Stimulated activated CD8-positive, alpha-beta memory T cell treated with anti-CD3 and anti-CD28 coated beads, Interleukin-7, amount 100 ng/mL, for 4 hours (primary cell): ENCODE measurements at regions not wholly inside any gene's neighbourhood (a gene's known extent, or its start where the extent isn't known, plus 50 kb on each side); places are given as distances from the start of the nearest gene placed in this dataset.
"Not testable (repeated sequence)": the region's sequence is repeated elsewhere in the genome, so short reads cannot be mapped to it uniquely, and the experiment has no call there.

Experiments used
- DNase-seq, 2 donors: peaks; one replicate each; pipeline ENCODE4 v3.0.0-alpha.2; 2020; ENCODE audit warnings: low read depth in 2 of 2

DNA sequence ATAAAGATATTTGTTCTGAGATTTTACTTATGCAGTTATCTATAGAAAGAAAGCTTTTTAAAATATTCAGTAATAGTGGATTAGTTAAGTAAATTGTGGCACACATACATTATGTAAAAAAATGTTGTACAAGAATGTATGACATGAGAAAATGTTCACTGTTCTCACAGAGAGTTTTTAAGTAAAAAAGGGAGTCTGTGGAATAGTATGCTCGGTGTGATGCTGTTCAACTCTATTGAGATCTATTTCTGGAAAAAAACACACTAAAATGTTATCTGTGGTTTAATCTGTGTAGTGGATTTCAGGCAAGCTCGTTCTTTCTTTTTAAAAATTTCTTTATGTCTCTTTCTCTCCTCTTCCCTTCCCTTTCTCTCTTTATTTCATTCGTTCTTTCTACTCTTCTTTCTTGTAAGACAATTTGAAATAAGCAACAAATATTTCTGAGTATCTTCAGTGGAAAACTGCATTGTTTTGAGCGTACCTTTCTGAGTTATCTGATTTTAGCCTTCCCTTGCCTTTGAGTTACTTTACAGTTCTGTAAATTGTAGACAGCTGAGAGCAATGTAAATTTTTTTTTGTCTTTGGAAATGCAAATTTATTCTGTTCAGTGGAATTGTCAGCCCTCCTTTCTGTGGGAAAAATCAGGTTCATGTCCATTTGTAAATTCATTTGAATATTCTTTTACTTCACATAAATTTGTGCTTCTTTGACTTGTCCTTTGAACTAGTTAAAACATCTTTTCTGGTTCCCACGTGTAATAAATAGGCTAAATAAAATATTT lies 229.0 kb upstream of the NOX3 start:
- no peak for DNase-seq

DNA sequence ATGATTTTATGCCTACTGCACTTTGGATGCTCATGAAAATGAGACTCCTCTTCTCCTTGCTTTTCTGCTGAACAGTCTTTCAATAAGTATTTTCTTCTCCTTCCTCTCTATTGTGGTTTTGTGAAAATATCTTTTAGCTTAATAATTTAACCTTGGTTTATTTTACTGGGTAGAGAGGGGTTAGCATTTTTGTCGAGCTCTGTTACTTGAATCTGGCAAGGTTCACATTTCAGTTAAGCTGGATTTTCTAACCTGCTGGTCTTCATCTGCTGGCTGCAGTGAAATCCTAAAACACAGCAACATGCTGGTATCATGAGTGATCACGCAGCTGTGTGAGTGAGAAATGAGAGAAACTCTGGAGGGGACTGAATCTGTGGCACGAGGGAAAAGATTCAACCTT lies 222.7 kb upstream of the NOX3 start:
- no peak for DNase-seq

DNA sequence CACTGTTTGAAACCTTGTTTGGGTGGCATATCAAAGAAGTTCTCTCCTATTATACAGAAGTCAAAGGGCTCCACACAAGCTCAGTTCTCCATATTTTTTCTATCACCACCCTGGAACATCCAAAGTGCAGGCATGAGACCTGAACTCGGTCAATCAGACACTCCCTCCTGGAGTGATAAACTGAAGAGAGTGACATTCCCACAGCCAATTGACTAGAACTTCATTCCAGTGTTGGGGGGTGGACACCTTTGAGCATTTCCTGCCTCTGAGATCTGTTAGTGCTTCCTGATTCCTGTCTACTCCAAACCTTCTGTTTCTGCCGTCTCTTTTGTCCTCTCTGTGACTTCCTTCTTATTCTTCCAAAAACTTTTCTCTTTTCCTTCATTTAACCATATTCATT lies 220.7 kb upstream of the NOX3 start:
- no peak for DNase-seq

DNA sequence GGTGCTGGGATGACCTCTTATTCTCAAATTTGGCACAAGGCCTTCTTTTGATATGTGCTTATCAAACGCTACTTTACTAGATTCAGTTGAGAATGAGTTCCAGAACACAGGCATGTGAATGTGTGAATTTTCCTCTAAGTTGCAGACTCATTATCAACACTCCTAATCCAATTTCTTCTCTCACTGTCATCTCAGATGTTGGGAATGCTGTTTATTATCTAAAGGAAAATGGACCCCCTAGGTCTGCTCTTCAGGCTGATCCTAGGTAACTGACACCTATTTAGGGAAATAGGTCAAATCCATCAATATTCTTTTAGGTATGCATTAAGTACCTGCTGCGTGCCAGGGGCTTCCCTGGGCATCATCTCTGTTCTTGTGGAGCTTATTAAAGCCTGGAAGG lies 215.0 kb upstream of the NOX3 start:
- DNase-seq: no peak

DNA sequence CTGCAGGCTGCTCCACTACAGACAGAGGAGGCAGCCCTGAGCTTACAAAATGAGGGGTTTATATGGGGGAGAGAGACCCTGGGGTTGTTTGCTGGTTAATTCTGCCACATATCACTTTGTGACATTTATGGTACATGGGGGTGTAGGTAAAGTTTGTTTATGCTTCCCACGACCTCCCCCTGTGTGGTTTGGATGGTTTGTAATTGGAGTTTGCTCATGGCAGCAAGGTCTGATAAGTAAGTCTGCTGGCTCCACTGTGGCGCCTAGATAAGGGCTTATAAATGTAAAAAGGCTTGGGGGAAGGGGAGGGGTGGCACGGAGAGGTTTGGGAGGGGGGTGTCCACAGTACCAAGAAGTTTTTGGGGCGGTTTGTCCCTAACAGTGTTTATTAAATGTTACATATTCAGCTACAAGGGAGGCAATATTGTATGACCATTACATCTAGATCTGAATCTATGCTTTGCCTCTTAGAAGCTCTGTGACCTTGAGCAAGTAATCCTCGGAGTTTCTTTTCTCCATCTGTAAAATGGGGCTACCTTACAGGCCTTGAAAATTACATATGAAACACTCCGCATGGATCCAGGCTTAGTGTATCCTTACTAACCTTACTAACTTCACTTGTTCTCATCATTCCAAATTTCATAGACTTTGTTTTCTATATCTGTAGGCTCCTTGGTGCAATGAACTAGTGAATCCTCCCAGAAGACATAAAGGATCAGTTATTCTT lies 204.8 kb upstream of the NOX3 start:
- DNase-seq: no peak

DNA sequence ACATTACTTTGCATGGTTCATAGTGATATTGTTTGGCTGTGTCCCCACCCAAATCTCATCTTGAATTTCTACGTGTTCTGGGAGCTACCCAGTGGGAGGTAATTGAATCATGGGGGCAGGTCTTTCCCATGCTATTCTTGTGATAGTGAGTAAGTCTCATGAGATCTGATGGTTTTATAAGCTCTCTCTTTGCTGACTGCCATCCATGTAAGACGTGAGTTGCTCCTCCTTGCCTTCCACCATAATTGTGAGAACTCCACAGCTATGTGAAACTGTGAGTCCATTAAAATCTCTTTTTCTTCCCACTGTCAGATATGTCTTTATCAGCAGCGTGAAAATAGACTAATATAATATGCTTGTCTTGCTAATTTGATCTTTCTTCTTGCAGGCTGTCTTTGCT lies 200.4 kb upstream of the NOX3 start:
- DNase-seq: no peak

DNA sequence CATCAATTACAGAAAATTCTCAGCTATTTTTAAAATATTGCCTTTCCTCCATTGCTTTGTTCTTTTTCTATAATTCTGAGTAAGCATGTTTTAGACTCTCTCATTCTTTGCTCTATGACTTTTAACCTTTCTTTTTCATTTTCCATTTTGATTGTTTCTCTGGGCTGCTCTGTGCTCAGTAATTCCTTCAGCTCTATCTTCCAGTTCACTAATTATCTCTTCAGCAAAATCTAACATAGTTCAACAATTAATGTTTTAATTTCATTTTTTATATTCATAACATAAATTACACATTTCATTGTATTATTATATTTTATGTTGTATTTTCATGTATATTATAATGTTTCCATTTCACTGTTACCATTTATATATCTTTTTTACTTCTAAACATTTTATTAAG lies 198.8 kb upstream of the NOX3 start:
- no peak for DNase-seq

DNA sequence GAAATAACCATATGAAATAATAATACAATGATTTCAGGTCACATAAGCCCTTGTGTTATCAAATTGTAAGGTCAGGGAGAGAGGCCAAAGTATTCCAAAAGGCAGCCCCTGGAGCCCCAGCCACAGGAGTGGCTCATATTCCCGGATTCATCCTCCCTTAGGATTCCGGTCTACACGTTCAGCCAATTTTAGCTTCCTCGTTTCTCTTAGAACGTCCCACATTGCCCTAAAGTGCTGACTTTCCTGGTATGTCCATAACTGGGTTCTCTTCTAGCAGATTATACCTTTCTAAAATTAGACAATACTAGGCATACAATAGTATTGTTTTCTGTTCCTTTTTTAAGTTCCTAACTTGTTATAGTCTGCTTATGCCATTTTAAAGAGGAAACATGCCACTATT lies 192.7 kb upstream of the NOX3 start:
- no peak for DNase-seq

DNA sequence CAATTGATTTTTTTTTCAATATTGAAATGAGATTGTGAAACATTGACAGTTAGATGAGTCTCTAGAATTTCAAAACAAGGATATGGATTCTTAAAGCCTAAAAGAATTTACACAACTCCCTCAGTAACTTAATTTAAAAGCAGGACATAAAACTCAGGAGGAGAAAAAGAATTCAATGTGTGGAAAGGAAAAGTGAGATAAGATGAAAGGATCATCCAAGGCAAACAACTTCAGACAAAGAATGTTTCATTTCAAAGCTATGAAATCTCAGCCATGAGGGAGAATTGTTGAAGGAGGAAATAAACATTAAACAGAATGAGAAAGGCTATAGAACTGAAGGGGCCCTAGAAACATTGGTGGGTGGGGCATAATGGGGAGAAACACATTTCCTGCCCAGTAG lies 191.7 kb upstream of the NOX3 start:
- no peak for DNase-seq

DNA sequence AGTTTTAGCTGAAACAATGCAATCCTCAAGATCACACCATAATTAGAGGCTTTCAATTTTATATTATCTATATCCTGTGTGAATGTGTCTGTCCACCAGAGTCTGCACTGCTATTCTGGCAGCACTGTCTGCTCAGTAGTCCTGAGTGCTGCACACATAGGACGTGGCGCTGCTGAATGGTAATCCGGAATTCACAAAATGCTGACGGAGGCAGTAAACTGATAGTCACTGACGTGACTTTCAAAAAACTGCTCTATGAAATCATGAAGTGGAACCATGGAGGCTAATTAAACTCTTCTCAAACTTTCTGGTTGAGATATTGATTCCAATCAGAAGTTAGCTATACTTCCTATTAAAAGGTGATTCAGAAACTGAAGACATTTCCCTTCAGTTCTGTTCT lies 190.8 kb upstream of the NOX3 start:
- no peak for DNase-seq

DNA sequence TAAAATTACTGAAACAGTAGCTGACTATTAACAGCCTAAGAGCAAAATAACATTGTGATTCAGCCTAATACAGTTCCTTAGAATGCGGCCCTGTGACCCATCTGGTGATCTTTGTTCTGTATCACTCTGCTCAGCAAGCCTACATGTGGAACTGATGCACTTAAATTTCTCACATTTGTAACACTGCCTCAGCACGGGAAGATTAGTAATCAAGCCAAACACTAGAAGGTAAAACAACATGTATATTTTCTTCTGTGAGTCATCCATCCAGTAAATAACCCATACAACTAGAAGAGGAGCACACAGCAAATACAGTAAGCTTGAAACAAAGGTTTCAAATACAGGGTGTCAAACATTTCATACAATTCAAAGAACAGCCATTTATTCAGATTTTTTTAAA lies 189.7 kb upstream of the NOX3 start:
- no peak for DNase-seq

DNA sequence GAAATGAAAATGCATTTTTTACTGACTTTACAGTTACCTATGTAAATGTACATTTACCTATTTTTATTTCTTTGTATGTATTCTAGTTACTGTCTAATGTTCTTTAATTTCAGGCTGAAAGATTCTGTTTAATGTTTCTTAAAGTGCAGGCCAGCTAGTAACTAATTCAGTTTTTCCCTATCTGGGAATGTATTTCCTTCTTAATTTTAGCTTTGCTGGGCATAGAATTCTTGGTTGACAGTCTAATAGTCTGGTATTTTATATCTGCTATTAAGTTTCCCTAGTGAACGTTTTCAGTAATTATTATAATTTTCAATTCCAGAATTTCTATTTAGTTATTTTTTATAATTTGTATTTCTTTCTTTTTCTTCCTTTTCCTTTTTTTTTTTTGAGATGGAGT lies 186.0 kb upstream of the NOX3 start:
- DNase-seq: no peak

DNA sequence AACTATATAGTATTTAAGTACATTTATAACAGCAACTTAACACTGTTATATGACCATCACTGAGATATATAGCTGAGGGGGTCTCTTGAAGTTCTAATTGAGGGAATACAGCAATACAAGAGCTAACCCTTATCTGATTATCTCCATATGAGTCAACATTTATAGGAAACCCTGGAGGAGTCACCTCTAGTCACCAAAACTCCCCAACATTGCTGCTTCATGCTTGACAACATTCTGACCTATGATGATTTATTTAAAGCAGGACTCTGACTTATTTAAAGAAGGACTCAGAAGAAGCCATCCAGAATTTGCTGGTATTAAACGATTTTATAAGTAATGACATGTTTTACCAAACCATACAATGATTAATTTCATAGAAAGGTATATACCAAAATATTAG lies 182.6 kb upstream of the NOX3 start:
- DNase-seq: no peak

DNA sequence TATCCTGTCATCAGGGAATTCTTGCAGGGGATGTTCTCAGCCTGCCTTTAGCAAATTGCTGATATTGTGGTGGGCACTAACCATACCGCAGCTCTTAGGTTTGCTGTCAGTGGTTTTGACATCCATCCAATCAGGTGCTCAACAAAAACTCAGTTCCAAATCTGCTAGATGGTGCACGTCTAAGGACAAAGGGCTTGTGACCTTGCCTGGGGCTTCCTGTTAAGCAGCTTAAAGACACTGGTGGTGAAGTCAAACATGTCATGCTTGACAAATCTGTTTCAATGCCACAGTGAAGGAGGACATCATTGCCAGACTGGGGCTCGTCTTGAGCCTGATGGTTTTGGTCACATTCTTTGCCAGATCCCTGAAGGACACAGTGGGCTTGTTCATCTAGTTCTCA lies 179.8 kb upstream of the NOX3 start:
- DNase-seq: no peak

DNA sequence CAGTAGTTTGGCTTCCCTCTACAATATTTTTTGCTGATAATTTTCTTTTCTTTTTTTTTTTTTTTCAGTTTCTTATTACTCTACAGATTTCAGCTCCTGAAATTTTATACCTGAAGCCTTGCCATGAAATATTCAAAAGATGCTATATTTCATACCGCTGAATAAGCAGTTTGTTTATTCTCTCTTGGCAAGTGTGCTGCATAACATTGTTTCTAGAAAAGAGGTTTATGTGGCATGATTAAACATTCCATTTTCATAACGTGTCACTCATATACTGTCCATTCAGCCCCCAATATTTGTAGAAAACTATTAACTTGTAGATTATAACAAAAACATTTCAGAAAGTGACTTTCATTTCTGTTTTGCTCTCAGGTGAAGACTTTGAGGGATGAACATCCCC lies 174.4 kb upstream of the NOX3 start:
- DNase-seq: no peak

DNA sequence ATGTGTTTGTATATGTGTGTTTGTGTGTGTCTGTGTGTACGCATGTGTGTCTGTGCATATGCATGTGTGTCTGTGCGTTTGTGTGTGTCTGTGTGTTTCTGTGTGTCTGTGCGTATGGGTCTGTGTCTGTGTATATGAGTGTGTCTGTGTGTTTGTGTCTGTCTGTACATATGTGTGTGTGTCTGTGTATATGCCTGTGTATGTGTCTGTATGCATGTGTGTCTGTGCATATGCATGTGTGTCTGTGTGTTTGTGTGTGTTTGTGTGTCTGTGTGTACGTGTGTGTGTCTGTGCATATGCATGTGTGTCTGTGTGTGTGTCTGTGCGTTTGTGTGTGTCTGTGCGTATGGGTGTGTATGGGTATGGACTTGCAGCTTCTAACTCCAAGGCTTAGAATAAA lies 174.0 kb upstream of the NOX3 start:
- DNase-seq: no peak

DNA sequence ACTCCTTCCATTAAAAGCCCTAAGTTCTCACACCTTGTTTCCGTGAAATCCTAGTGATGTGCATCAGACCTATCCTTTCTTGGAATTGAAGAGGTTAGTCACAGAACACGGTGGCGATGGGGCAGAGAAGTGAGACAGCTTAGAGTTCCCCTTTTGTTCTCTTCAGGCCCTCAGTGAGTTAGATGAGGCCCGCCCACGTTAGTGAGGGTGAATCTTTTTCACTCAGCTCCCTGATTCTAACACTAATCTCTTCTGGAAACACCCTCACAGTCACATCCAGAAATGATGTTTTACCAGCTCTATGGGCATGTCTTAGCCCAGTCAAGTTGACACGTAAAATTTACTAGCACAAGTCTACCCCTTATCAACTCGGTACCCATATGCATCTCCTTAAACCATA lies 172.7 kb upstream of the NOX3 start:
- DNase-seq: peak in 1 of 2 donors; percentile 4

DNA sequence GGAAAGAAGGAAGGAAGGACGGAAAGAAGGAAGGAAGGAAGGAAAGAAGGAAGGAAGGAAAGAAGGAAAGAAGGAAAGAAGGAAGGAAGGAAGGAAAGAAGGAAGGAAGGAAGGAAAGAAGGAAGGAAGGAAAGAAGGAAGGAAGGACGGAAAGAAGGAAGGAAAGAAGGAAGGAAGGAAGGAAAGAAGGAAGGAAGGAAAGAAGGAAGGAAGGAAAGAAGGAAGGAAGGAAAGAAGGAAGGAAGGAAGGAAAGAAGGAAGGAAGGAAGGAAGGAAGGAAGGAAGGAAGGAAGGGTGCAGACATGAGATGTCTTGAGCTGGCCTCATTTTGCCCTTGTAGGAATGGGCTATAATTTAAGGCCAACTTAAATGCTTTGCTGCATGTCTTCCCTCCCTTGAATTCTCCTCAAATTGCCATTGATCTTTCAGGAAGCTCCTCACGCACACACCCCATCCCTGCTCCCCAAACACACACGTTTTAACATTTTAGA lies 172.1 kb upstream of the NOX3 start:
- DNase-seq: not testable (repeated sequence)

DNA sequence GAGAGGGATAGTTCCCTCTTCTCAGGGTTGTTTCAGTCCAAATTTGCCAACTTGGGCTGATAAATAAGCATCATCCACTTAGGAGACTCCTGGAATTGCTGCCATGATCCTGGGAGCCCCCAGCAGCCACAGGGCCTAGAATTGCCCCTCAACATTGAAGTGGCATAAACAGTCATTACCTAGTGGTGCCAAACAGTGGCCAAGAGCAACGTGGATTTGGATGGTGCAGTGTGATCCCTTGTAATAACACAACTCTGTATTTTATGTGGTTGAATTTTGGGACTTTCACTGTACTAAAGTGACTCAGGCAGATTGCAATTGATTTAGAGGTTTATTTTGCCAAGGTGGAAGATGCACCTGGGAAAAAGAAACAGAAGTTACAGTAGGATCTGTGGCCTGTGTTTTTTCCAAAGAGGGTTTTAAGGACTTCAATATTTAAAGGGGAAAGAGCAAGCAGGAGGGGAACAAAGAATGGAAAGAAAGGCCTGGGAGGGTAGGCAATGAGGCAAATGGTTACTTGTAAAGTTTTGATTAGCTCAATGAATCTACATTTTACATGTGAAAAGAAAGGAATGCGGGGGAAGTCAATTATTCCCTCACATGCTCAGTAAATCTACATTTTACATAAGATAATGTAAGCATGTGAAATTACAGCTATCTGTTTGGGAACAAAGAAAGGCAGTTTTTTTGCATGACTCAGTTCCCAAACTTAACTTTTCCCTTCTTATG lies 168.0 kb upstream of the NOX3 start:
- no peak for DNase-seq

DNA sequence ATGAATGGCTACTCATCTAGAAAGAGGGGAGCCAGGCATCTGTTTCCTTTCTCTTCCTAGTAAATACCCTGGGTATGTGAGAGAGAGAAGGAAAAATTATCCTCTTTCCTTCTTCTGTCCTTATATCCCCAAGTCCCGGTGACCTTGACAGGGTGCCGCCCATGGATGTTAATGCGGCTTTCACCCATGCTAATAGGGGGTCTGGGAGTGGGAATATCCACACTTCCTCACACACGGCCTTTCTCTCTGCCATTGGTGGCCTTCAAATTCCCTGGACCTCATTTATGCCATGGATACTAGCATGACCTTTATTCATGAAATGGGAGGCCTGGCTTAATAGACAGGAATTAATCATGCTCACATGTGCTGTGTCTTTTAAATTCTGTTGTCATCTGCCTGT lies 159.0 kb upstream of the NOX3 start:
- DNase-seq: no peak

DNA sequence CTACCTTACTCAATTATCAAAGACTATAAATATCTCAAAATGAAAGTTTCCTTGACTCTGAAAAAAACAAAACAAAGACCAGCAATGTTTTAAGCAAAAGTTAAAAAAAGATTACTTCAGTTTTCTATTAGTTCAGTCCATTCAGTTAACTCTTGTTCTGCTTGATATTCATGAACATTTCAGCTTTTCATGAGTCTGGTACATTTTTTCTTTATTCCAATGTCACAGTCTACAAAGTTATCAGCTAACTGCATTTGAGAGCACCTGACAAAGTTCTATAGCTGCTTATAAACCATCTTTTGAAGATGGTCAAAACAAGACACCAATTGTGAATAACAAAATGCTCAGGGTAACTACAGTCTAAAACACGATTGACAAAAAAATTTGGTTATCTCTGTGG lies 156.1 kb upstream of the NOX3 start:
- DNase-seq: no peak

DNA sequence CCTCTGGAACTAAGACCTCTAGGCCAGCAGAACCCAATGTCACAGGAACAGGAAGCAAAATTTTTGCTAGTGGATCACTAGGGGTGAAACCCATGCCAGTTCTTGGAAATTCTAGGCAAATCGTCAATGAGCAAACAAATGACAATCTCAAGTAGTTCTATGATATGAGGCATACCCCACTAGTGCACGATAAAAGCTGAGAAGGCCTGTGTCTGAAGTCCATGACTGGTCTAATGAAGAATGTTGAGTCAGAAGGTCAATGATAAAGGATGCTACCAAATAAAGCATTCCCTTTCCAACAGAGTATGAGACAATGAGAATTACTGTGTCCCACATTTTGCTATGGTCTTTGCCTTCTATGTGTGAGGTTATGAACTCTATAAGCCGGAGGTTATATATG lies 149.4 kb upstream of the NOX3 start:
- DNase-seq: no peak

DNA sequence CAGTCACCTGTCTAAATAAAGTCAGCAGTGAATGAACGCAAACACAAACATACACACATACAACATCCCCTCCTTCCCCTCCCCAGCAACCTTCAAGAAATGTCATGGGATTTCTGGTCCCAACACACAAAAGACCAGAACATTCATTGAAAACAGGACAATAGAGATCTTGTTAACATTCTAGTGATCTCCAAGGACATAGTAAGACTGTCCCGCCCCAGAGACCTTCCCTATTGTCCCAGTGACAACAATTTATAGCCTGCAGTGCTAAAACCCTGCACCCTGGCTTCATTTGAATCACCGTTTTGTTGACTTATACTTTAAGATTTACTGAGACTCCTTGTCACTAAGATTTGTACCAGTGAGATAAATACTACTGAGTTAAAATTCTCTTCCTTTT lies 143.9 kb upstream of the NOX3 start:
- DNase-seq: no peak
